ENCODE measurements at regions not wholly inside any gene's neighbourhood (a gene's known extent, or its start where the extent isn't known, plus 50 kb on each side); places are given as distances from the start of the nearest gene placed in this dataset.

DNA sequence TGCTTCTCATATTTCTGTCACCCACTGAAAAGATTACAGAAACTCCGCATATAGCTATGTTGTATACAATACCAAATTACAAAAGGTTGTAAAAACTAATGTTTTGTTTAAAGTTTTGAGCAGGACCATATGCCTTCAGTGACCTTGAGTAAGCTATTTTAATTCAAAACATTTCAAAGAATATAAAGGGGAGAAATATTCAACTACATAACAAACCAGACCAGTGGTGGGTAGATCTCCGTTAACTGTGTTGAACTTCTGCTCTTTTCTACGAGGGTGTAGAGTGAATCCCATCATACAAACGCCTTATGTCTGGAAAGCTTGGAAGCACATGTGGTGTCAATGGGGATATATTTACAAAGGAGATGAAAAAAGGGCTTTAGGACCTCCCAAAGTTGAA is 68.4 kb upstream of the NR2F2 start:
- ATAC-seq (no peak), DNase-seq (no peak)
- intact Hi-C loops (cut with DNase I), result no loop called here
- H3K4me3 ChIP-seq, result no peak overlapping the region
- no peaks in the 10 kb centered on the region for H3K27me3 ChIP-seq
- H3K36me3 ChIP-seq, result no peaks in the 10 kb centered on the region
- H3K9me3 ChIP-seq, result no peaks in the 10 kb centered on the region
- peak overlapping the region in 1 of 2 donors; percentile 28 for H3K27ac ChIP-seq
- TF ChIP-seq CTCF (IDR thresholded peaks at IDR 0.05), result no peak
- peaks cover 0 to 8% of the 10 kb centered on the region in 2 donors for H3K4me1 ChIP-seq

DNA sequence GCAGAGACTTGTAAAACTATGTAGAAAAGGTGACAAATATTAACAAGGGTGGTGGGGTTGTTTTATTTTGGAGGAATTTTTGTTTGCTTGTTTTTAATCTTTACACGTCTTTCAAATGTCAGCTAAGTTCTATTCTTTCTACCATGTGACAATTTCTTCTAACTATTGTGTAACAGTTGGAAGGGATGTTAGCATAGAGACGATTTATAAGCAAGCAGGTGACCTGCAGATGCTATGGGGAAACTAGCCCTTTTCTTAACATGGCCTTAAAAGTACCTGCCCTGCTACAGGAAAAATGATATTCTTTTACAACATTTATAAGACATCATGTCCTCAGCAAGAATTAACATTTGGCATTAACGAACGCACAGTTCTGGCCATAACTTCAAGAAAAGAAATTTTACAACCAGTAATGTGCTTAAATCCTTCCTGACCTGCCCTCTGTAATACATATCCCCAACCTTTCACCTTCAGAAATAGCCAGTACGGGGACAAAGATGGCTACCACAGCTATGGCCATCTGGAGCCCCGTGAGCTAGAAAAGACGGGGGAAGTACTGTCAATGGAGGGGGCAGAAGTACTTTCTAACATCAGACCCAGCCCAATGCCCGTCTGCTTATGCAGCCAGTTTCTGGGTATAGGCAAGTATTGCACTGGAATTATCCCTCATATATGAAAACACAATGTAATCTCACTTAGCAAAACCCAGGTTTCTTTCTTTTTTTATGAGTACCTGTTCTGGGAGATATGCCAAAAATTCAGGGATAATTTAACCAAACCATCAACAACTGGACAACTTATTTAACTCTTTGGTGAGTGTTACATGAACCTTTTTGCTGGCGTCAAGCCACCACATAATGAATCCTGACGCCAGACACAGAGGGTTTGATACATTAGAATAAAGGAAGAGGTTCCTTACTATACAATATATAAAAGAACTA is 67.7 kb upstream of the NR2F2 start:
- ATAC-seq, result no peak

DNA sequence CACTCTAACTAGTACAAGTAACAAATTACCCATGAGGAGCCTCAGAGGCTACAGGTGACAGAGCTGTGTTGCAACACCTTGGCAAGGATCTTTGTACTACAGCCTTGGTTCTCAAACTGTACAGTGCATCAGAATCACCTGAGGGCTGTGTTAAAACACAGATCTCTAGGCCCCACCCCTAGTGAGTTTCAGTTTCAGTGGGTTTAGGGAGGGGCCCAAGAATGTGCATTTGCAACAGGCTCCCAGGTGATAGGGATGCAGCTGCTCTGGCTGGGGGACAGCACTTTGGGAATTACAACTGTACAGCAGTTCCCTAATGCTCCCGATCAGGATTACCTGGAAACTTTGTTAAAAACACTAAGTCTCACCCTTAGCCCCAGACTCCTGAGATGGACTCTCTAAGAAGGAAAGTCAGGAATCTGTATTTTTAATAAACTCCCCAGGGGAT is 66.1 kb upstream of the NR2F2 start:
- no peaks in the 10 kb centered on the region for H3K27me3 ChIP-seq
- H3K36me3 ChIP-seq, result no peaks in the 10 kb centered on the region
- no peak for TF ChIP-seq CTCF (IDR thresholded peaks at IDR 0.05)
- ATAC-seq, result peak; percentile 90
- intact Hi-C loops (cut with DNase I), result no loop called here
- H3K27ac ChIP-seq, result peak overlapping the region; percentile 51 to 66
- peak in 2 of 4 donors; percentile 63 to 68 for DNase-seq
- H3K4me3 ChIP-seq, result no peak overlapping the region
- H3K4me1 ChIP-seq, result peaks cover 0 to 8% of the 10 kb centered on the region in 2 donors
- no peaks in the 10 kb centered on the region for H3K9me3 ChIP-seq

More for the DNA sequence above, 67.7 kb upstream of the NR2F2 start:
- Histone ChIP-seq H3K4me3 (no peak overlapping the region), H3K4me1 (peaks cover 0 to 8% of the 10 kb centered on the region in 2 donors), H3K27me3 (no peaks in the 10 kb centered on the region), H3K36me3 (no peaks in the 10 kb centered on the region), H3K9me3 (no peaks in the 10 kb centered on the region), H3K27ac (no peak overlapping the region)
- TF ChIP-seq CTCF (IDR thresholded peaks at IDR 0.05), result no peak
- DNase-seq, result no peak
- intact Hi-C loops (cut with DNase I), result no loop called here

DNA sequence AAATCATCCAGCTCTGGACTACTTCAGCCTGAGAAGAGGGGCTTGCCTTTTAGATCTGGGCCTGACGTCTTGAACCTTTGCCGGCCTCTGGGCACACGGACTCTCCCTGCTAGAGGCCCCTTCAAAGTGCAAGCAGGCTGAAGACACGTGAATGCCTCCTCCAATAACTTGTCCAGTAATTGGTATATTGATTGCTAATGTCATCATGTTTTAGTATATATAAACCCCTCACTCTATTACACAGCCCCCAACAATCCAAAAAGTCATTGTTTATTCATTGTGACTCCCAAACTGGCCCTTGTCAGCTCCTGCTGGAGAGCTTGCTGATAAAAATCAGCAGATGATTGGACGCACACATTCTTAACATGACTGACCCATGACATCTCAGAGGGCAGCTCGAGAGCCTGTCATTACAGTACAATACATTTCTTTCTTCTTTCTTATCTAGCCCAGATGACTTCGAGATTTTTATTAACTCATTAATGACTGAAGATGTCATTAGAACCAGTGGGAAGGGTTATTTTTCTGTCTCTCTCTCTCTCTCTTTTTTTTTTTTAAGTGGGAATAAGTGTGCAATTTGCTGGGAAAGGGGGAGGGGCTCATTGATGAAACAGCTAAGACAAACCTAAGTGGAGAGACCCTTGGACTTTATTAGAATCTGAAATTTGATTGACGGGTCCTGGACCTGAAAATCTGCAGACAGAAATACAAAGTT is 65.5 kb upstream of the NR2F2 start:
- H3K27ac ChIP-seq, result peak overlapping the region; percentile 51 to 66
- peak; percentile 58 for ATAC-seq
- no peaks in the 10 kb centered on the region for H3K36me3 ChIP-seq
- H3K4me3 ChIP-seq, result no peak overlapping the region
- no peak for DNase-seq
- intact Hi-C loops (cut with DNase I), result no loop called here
- no peaks in the 10 kb centered on the region for H3K27me3 ChIP-seq
- TF ChIP-seq CTCF (IDR thresholded peaks at IDR 0.05), result no peak
- no peaks in the 10 kb centered on the region for H3K9me3 ChIP-seq
- peaks cover 0 to 8% of the 10 kb centered on the region in 2 donors for H3K4me1 ChIP-seq

DNA sequence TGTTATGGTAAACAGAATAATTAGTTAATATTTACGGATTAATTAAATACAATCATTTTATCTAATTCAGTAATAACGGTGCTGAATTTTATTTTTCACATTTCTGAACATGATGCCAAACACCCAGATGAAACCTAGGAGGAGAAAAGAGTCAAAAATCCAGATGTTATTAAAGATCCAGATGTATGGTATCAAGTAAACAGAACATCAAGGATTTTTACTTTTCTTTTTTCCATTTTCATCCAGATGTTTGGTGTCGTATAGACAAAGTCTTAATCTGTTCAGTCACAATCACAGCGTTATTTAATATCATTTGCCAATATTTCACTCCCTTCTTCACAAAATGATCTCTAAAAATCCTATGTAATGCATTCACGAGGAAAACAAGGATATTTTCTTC is 64.0 kb upstream of the NR2F2 start:
- no peak overlapping the region for H3K4me3 ChIP-seq
- no peaks in the 10 kb centered on the region for H3K36me3 ChIP-seq
- H3K9me3 ChIP-seq, result no peaks in the 10 kb centered on the region
- H3K27ac ChIP-seq, result no peak overlapping the region
- no peak for TF ChIP-seq CTCF (IDR thresholded peaks at IDR 0.05)
- H3K27me3 ChIP-seq, result no peaks in the 10 kb centered on the region
- H3K4me1 ChIP-seq, result peaks cover 0 to 8% of the 10 kb centered on the region in 2 donors
- ATAC-seq, result no peak
- no peak for DNase-seq
- intact Hi-C loops (cut with DNase I), result no loop called here
